ENCODE measurements at regions not wholly inside any gene's neighbourhood (a gene's known extent, or its start where the extent isn't known, plus 50 kb on each side); places are given as distances from the start of the nearest gene placed in this dataset.

DNA sequence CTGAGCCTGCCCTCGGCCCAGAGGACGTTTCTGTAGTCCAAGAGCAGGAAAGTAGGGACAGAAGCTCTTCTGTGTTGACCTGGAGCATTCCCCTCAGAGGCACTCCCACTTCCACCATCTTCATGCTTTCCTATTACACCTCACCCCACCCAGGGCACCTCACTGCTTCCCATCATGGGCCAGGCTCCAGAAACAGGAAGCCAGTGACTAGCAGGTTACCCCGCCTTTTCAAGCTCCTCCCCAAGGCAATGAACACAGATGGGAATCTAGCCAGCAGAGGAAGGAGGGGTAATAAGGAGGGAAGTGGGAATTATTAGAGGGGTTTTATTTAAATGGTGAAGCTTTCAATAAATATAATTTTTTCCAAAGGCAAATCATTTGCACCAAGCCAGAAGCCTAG is 308.8 kb upstream of the MGAT5 start:
- no peak for DNase-seq

DNA sequence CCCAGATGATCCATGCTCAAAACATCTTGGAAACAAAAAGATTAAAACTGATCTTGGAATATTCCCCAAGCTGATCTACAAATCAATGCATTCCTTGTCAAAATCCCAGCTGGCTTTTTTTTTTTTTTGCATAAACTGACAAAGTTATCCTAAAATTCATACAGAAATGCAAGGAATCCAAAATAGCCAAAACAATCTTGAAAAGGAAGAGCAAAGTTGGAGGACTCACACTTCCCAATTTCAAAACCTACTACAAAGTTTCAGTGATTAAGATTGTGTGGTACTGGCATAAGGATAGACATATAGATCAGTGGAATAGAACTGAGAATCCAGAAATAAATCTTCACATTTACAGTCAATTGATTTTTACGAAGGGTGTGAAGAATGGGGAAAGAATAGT is 306.8 kb upstream of the MGAT5 start:
- no peak for DNase-seq

GRCh38 chr2:133948610-133949290 is 305.1 kb upstream of the MGAT5 start:
- DNase-seq = no peak

- no peak for DNase-seq
Measured at GRCh38 chr2:133949595-133949994, 304.3 kb upstream of the MGAT5 start.

- no peak for DNase-seq
Measured at GRCh38 chr2:133951209-133951608, 302.7 kb upstream of the MGAT5 start.

DNA sequence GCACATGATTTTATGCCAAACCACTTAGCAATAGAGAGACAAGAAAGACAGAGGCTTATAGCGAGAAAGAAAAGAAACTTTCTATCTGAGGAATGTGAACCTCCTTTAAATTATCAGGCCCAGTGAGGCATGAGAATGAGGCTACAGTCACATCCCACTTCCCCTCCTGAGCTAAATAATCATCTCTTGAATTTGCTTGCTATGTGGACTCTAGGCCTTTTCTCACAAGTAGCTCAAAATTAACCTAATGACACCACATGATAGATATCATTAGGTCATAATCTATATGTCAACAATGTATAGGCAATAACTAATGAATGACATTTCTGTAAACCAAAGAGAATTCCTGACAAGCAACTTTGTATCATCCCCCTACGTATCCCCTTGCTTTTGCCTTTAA is 301.5 kb upstream of the MGAT5 start:
- DNase-seq = no peak

DNA sequence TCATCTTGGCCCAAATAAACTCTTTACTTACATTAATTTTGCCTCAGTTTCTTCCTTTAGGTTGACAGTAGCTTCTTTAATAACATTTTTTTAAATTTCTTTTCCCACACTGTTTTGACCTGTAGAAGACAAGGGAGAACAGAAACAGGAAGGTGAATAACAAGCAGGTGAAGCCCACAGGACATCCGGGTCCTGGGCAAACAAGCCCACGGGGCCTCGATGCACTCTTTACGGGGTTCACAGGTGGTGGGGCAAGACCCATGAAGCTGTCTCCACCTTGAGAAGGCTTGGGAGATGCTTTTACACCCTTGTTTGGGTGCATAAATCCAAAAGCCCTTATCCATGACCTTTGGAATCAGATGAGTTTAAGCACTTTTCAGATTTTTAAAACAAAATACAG is 301.0 kb upstream of the MGAT5 start:
- no peak for DNase-seq

DNA sequence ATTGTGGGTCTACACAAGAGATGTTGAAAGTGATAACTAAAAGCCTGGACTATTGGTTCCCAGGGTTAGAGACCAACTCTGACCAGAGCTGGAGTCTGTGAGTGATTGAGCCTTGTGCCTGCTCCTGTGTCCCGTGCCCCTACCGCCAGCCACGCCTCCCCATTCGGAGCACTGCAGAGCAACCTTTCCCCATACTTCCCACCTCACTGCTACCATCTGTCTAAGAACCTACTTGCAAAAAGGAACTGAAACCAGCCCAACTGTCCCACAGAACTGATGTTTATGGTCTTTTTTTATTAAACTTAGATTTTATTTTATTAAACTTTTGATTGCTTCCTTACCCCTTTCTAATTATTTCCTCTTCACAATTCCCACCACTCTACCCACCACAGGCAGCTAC is 300.3 kb upstream of the MGAT5 start:
- DNase-seq = no peak

- DNase-seq = no peak
Measured at GRCh38 chr2:133954636-133955035, 299.2 kb upstream of the MGAT5 start.

- no peak for DNase-seq
Measured at GRCh38 chr2:133955169-133955568, 298.7 kb upstream of the MGAT5 start.

GRCh38 chr2:133956434-133956935 is 297.4 kb upstream of the MGAT5 start:
- DNase-seq = no peak

DNA sequence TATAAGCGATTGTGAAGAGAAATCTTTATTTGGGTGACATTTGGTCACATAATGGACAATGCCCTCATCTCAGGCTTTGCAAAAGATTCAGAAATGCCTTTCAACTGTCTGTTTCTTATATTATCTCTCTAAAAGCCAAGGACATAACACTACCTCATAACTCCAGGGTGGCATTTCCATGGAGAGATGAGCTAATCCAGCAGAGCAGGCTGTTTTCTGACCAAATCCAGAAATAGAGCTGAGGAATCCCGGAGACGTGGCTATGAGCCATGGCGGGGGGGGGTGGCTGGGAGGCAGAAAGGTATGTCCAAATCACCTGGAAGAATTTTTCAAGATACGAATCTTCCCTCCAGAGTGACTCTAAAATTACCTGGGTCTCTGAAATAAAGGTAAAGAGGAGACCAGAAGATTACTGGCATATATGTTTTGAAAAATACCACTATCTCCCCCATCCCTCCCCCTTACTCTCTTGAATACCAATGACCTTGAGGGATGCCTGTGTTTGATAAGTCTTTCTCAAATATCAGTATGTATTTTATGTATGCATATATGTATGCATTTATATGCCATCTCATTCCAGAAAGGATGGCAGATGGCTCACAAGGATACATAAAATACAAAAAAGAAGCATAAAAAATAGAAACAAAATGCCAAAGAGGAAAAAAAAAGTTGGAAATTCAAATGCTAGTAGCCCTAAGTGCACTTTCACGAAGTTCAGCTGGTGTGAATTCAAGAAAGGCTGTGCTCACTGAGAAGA is 296.0 kb upstream of the MGAT5 start:
- DNase-seq = no peak

GRCh38 chr2:133959066-133959465 is 294.8 kb upstream of the MGAT5 start:
- DNase-seq = no peak

DNA sequence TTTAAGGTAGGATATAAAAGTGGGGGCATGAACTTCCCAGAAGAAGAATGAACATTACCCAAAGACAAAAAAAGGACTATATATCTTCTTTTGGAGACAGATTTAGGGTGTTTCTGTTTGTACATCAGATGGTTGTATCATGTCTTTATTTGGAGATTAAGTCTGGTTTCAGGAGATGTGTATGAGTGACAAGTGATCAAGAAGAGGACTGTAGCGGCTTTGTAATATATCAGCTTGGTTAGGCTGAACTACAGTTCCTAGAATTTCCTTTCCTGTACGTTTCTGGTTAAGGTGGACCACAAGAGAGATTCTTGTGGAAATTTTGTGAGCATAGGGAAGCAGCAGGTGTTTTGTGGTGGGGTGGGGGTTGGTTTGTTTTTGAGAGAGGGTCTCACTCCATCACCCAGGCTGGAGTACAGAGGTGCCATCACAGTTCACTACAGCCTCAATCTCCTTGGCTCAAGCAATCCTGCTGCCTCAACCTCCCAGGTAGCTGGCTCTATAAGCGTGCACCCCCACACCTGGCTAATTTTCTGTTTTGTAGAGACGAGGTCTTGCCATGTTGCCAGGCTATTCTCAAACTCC is 287.1 kb upstream of the MGAT5 start:
- no peak for DNase-seq

DNA sequence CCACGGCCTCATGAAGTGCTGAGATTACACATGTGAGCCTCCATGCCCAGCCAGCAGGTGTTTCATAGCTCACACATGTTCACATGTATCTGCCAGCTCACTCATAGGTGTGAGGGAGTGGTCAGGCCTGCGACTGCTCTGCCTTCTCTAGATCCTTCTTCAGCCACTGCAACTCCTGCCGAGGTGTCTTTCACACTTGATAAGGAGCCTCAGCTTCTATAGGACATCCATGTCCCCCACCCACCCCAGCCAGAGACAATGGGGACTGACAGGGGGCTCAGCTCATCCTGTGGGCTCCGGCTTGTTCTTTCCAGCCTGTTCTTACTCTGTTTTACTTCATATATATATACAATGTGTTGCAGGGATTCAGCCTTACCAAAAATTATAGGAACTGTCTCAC is 286.5 kb upstream of the MGAT5 start:
- no peak for DNase-seq

GRCh38 chr2:133968446-133968845 is 285.4 kb upstream of the MGAT5 start:
- DNase-seq = no peak

- no peak for DNase-seq
Measured at GRCh38 chr2:133970641-133971040, 283.2 kb upstream of the MGAT5 start.

GRCh38 chr2:133972297-133972696 is 281.6 kb upstream of the MGAT5 start:
- no peak for DNase-seq

- DNase-seq = peak; percentile 84
Measured at GRCh38 chr2:133972786-133973185, 281.1 kb upstream of the MGAT5 start.

DNA sequence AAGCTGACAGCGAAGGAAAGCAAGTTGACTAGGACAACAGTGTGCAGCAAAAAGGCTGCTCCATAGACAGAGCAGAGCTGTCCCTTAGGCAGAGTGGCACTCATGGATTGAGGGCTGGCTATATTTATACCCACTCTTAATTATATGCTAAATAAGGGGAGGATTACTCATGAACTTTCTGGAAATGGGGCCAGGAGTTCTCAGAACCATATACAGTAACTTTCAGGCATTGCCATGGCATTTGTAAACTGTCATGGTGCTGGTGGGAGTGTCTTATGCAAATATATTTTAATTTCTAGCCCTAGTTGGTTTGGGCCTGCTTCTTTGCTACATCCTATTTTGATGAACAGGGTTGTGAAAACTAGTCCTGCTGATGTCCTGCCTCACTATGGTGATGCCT is 279.5 kb upstream of the MGAT5 start:
- DNase-seq = no peak

DNA sequence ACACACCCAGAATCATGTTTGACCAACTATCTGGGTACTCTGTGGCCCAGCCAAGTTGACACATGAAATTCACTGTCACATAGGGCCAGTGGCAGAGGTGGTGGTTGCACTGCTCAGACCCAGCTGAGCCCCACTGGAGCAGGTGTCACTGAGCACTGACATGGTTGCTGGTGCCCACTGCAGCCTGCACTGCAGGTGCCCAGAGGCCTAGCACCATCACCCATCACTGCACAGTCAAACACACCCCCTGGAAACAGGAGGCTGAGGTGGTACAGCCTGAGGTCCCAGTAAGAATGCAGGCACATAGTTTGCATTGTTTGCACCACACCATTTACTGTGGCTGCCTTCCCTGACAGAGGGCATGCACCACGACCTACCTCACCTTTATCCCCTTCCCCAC is 278.7 kb upstream of the MGAT5 start:
- DNase-seq = no peak

- DNase-seq = no peak
Measured at GRCh38 chr2:133975676-133976428, 278.0 kb upstream of the MGAT5 start.

DNA sequence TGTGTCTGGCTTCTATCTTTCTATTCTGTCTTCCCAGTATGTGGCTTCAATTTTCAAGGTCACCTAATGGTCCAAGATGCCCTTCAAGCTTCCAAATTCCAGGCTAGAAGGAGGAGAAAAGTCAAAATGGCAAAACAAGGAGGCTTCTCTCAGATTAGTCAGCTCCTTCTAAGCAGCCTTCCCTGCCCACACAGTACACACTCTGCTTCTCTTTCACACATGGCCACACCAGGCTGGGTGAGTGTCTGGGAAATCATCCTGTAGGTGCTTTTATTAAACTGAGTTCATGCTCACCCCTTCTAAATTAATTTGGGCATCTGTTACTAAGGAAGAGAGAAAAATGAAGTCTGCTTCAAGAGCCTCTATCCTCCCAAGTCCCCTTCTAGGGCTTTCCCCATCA is 277.2 kb upstream of the MGAT5 start:
- DNase-seq = no peak
